SK-N-MC (cell line): ENCODE measurements at regions not wholly inside any gene's neighbourhood (a gene's known extent, or its start where the extent isn't known, plus 50 kb on each side); places are given as distances from the start of the nearest gene placed in this dataset.

Experiments
- EZH2 ChIP-seq: fragments of 200-600 bp; sonication (generic); IDR thresholded peaks from one replicate; pipeline ENCODE4 v1.6.1; 2017; ENCODE audit warnings: antibody characterized with exemption
- POLR2AphosphoS5 ChIP-seq: IDR thresholded peaks from 2 replicates; pipeline ENCODE4 v1.6.1; 2012; ENCODE audit warnings: mild to moderate bottlenecking, low read depth, low read length, borderline replicate concordance

- TF ChIP-seq POLR2AphosphoS5: no peak
- TF ChIP-seq EZH2: no peak
Measured at GRCh38 chr9:78479441-78479840, 182.5 kb downstream of the PSAT1 start.
